ENCODE measurements at regions not wholly inside any gene's neighbourhood (a gene's known extent, or its start where the extent isn't known, plus 50 kb on each side); places are given as distances from the start of the nearest gene placed in this dataset.

GRCh38 chr12:132392389-132393244 is 63.2 kb upstream of the GALNT9 start:
- DNase-seq: no peak

- no peak for DNase-seq
Observed at GRCh38 chr12:132391326-132392041, 62.1 kb upstream of the GALNT9 start.

- DNase-seq: no peak
Observed at GRCh38 chr12:132390287-132391076, 61.1 kb upstream of the GALNT9 start.

GRCh38 chr12:132389526-132390286 is 60.3 kb upstream of the GALNT9 start:
- no peak for DNase-seq

- DNase-seq: no peak
Observed at GRCh38 chr12:132389026-132389425, 59.6 kb upstream of the GALNT9 start.

GRCh38 chr12:132388379-132389015 is 59.1 kb upstream of the GALNT9 start:
- no peak for DNase-seq

GRCh38 chr12:132386926-132387497 is 57.6 kb upstream of the GALNT9 start:
- DNase-seq: no peak

- no peak for DNase-seq
Observed at GRCh38 chr12:132385923-132386751, 56.7 kb upstream of the GALNT9 start.

- DNase-seq: no peak
Observed at GRCh38 chr12:132384916-132385774, 55.8 kb upstream of the GALNT9 start.

GRCh38 chr12:132380641-132381040 is 51.3 kb upstream of the GALNT9 start:
- DNase-seq: no peak

GRCh38 chr12:132379996-132380395 is 50.6 kb upstream of the GALNT9 start:
- DNase-seq: no peak

GRCh38 chr12:132379576-132379975 is 50.2 kb upstream of the GALNT9 start:
- DNase-seq: no peak
